Neuron (in vitro differentiated cells): ENCODE measurements at regions not wholly inside any gene's neighbourhood (a gene's known extent, or its start where the extent isn't known, plus 50 kb on each side); places are given as distances from the start of the nearest gene placed in this dataset.
A peak's percentile ranks its signal among the peaks of the same experiment; 100 is the strongest.

Experiments
- H2AFZ ChIP-seq: one replicate; pipeline ENCODE4 v1.6.1; 2013; ENCODE audit warnings: low read depth, mild to moderate bottlenecking, inconsistent platforms, low read length, moderate library complexity
- H3K27me3 ChIP-seq: one replicate; pipeline ENCODE4 v1.6.1; 2013; ENCODE audit warnings: low read length; ENCODE audit not compliant: insufficient read depth
- H3K36me3 ChIP-seq: one replicate; pipeline ENCODE4 v1.6.1; 2013; ENCODE audit warnings: low read length; ENCODE audit not compliant: insufficient read depth
- H3K4me1 ChIP-seq: one replicate; pipeline ENCODE4 v1.6.1; 2013; ENCODE audit warnings: low read length; ENCODE audit not compliant: insufficient read depth
- H3K4me3 ChIP-seq: 2 replicates; pipeline ENCODE4 v1.5.1; 2013; ENCODE audit warnings: mild to moderate bottlenecking, low read length, moderate library complexity
- H3K9me3 ChIP-seq: one replicate; pipeline ENCODE4 v1.6.1; 2013; ENCODE audit warnings: low read length

DNA sequence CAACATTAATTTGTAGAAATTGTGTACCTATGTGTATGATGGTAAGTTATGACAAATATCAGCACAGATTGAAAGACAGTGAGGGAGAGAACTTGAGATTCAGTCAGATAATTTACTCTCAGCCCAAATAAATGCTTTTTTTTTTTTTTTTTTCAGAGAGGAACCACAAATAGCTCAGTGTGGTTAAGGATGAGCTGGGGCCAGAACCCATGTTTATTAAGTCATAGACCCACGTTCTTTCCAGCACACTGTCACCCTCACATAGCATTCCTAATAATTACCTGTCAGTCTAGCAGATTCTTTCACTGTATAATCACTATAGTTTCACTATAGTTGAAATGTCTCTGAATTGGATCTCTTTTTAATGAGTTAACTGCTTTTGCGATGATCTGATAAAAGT is 246.1 kb downstream of the ZIC1 start:
- Histone ChIP-seq H3K4me3 (no peak overlapping the region), H3K9me3 (no peaks in the 10 kb centered on the region), H3K27me3 (no peaks in the 10 kb centered on the region), H3K4me1 (no peaks in the 10 kb centered on the region), H3K36me3 (no peaks in the 10 kb centered on the region), H2AFZ (no peak overlapping the region)

DNA sequence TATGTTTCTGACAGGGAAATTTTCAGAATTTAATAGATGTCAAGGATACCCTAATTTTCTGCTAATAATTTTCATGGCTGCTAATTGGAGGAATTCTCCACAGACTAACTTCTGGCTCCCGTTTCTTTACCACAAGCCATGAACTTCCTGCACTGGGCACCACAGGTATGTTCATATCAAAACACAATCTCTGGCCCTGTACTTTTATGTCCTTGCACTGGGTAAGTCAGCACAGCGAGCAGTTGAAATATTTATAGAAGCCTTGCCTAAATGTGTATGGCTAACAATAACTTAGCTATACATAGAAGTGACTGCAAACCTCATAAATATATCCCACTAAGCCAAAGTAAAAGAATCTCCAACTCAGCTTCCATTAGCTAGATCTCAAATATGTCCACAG is 246.9 kb downstream of the ZIC1 start:
- H2AFZ ChIP-seq, result no peak overlapping the region
- H3K9me3 ChIP-seq, result no peaks in the 10 kb centered on the region
- H3K4me3 ChIP-seq, result no peak overlapping the region
- no peaks in the 10 kb centered on the region for H3K4me1 ChIP-seq
- no peaks in the 10 kb centered on the region for H3K36me3 ChIP-seq
- H3K27me3 ChIP-seq, result no peaks in the 10 kb centered on the region

DNA sequence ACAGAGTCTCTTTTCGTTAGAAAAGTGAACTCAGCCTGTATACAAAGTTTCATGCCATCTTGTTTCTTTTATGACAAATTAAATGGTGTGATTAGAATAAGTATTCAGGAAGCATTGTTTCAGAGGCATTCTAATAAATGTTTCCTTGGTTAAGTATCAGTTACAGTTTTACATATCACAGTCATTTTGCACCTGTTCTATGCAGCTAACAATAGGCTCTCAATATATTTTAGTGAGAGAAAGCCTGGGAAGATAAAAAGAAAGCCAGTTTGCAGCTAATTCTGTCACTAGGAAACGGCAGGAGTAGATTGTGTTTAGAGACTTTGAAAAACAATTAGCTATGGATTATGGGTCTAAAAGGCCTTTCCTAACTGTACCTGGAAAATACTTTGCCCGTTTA is 252.8 kb downstream of the ZIC1 start:
- Histone ChIP-seq H2AFZ (no peak overlapping the region), H3K4me3 (no peak overlapping the region), H3K9me3 (no peaks in the 10 kb centered on the region), H3K36me3 (no peaks in the 10 kb centered on the region), H3K27me3 (no peaks in the 10 kb centered on the region), H3K4me1 (no peaks in the 10 kb centered on the region)

DNA sequence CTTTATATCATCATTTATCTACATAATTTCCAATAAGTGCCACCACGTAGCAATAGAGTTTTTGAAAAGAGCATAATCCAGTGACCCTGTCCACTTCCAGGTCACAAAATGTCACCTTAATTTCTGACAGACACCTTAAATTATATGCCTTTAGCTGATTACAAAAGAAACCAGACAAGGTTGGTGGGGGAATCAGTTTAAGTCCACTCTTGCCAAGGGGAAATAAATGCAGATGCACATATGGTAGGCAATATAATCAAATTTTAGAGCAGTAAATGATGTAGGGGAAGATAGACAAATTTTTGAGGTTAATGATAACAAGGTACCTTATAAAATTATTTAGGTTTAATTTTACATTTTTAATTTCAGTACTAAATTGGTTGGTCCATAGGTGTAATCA is 253.5 kb downstream of the ZIC1 start:
- no peaks in the 10 kb centered on the region for H3K27me3 ChIP-seq
- H3K4me1 ChIP-seq, result no peaks in the 10 kb centered on the region
- H3K9me3 ChIP-seq, result no peaks in the 10 kb centered on the region
- H3K36me3 ChIP-seq, result no peaks in the 10 kb centered on the region
- H3K4me3 ChIP-seq, result no peak overlapping the region
- H2AFZ ChIP-seq, result no peak overlapping the region

DNA sequence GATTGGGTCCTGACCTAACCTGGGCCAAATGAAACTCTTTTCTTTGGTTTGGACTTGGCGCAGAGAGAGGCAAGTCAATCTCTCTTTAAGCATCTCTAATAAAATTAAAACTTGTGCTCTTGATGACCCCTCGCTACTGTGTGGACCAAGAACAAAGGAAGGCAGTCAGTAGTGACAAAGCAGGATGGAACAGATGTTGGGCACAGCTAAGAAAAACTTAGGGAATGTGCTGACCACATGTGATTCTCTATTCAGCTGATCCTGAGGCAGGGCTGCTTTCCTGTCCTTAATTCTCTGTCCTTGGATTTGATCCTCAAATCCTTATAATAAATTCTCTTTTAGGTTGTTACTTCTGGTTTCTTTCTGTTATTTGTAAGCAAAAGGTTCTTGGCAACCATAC is 259.9 kb downstream of the ZIC1 start:
- Histone ChIP-seq H3K27me3 (no peaks in the 10 kb centered on the region), H3K4me3 (no peak overlapping the region), H3K9me3 (no peaks in the 10 kb centered on the region), H3K36me3 (no peaks in the 10 kb centered on the region), H2AFZ (no peak overlapping the region), H3K4me1 (peaks cover 4% of the 10 kb centered on the region)

DNA sequence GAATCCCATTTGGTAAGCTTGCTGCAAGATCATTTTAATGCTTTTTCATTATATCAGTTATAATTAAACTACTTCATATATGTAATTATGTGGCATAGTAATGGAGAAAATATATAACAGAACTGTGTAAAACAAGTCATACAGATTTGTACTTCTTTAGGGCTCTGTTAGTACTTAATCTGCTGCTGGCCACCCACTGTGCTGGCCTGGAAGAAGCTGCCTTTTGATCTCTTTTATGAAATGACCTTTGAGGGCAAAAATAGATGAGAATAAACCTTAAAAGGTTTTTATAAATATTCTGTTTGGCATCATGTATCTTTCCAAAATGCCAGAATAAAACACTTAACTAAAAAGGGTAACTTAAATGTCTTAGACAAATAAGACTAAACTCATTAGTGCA is 262.9 kb downstream of the ZIC1 start:
- Histone ChIP-seq H3K36me3 (no peaks in the 10 kb centered on the region), H3K9me3 (no peaks in the 10 kb centered on the region), H2AFZ (no peak overlapping the region), H3K4me3 (no peak overlapping the region), H3K4me1 (peaks cover 4% of the 10 kb centered on the region), H3K27me3 (no peaks in the 10 kb centered on the region)

DNA sequence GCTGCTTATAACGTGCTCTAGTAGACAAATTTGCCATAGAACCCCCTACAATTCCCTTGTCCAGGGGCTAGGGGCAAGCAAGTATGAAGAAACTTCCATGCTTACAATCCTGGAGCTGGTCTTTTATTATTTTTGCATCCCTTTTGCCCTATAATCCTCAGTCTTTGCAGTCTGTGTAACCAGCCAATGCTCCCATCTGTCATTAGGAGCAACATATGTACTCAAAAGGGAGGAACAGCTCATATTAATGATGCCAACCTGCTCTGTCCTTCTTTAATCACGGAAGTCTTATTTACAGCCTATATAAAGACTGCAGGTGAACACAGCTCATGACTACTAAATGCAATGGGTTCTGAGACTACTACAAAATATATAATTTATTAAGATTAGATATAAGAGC is 263.3 kb downstream of the ZIC1 start:
- Histone ChIP-seq H2AFZ (no peak overlapping the region), H3K9me3 (no peaks in the 10 kb centered on the region), H3K4me3 (no peak overlapping the region), H3K4me1 (peaks cover 4% of the 10 kb centered on the region), H3K27me3 (no peaks in the 10 kb centered on the region), H3K36me3 (no peaks in the 10 kb centered on the region)

DNA sequence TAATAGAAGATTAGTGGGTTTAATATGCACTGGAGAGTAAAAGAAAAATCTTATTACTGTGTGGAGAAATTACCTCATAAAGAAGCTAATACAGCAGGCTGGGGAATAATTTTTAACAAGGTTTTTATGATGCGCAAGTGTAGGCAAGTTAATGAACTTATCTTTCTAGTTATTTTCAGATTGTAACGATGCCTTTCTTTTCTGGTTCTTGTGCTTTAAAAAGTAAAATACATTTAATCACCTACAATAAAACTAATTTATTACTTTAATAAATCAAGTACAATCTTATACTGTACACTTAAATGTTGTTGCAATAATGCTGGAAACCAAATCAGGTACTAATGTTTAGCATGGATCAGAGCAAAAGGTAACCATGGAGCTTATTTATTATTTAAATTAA is 266.6 kb downstream of the ZIC1 start:
- no peak overlapping the region for H3K4me3 ChIP-seq
- H3K9me3 ChIP-seq, result no peaks in the 10 kb centered on the region
- no peaks in the 10 kb centered on the region for H3K36me3 ChIP-seq
- no peak overlapping the region for H2AFZ ChIP-seq
- no peaks in the 10 kb centered on the region for H3K27me3 ChIP-seq
- H3K4me1 ChIP-seq, result no peaks in the 10 kb centered on the region

DNA sequence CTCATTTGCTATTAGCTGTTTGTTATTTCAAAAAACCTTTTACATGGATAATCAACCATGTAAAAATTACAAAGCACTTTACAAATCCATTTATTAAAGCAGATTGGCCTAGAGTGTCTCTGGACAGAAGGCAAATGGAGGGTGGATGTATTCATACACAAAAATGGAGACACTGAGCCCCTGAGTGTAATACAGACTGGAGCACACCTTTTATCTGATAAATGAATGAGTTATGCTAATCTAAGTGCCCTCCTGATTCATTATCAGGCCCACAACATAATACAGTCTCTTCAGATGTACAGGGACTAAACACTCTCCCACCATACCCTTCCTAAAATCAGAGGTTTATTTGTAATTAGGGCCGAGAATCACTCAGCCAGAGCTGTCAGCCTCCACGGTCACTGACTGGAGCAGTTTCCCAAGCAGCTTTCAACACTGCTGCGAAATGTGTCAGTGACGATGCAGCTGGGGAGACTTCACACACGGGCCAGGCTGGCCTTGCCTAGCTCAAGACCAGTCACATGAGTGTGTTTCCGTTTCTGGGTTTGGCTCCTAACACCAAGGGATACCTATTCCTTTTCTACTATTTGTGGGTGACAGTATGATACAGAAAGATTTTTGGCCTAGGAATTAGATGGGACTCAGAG is 271.8 kb downstream of the ZIC1 start:
- H3K27me3 ChIP-seq, result no peaks in the 10 kb centered on the region
- no peaks in the 10 kb centered on the region for H3K36me3 ChIP-seq
- peak overlapping the region; percentile 40 for H2AFZ ChIP-seq
- peak overlapping the region; percentile 38 for H3K4me3 ChIP-seq
- H3K4me1 ChIP-seq, result peaks cover 3% of the 10 kb centered on the region
- H3K9me3 ChIP-seq, result no peaks in the 10 kb centered on the region

DNA sequence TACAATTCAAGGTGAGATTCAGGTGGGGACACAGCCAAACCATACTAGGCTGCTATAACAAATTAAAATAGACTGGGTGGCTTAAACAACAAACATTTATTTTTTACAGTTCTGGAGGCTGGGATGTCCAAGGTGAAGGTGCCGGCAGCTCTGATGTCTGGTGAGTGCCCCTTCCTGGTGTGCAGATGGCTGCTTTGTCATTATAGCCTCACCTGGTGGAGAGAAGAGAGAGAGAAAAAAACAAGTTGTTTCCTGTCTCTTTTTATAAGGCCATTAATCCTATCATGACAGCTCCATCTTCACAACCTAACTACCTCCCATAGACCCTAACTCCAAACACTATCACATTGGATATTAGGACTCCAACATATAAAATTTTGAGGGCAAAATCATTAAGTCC is 279.7 kb downstream of the ZIC1 start:
- Histone ChIP-seq H3K4me1 (no peaks in the 10 kb centered on the region), H3K27me3 (no peaks in the 10 kb centered on the region), H3K4me3 (no peak overlapping the region), H2AFZ (no peak overlapping the region), H3K36me3 (no peaks in the 10 kb centered on the region), H3K9me3 (no peaks in the 10 kb centered on the region)

DNA sequence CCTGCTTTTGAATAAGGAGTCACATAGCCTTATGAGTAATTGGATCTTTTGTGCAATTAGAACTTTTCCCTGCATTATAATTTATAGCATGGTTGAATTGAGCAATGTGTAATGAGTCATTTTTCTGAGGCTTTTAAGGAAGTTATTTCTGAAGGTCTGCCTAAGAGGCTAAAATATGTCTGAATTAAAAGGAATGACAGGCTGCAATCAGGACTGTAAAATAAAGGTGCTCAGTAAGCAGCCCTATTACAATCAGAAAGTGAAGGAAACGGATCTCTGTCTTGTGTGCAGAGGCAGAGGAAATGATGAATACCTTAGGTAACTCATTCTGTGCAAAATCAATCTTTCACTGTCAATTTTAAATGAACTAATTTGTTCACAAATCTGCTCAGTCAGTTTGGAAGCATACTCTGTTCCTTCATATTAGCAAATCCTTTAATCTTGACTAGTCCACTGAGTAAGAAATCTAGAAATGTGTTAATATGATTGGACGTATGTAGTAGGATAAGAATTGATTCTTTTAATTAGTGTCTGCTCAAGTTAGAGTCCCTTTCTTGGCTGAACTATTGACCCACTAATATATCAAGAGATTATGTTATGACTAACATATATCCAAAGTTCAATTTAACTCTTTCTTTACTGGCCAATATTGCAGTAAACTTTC is 290.1 kb downstream of the ZIC1 start:
- Histone ChIP-seq H3K4me3 (no peak overlapping the region), H3K4me1 (no peaks in the 10 kb centered on the region)

DNA sequence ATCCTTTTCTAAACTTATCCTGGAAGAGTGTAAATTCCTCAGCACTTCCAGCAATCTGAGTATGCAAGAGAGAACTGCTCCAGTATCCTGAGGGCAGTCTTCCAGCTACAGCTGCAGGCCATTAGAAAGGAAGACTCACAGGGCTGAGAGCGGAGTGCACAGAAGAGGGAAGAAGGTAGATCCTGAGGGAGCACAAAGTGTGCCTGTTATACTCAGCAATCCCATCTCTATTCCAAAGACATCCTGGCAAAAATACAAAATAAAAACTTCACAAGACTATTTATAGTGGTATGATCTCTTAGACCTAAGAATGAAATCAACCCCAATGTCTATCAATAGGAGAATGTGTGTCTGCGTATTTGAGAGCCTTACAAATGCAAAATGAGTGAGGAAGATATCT is 292.0 kb downstream of the ZIC1 start:
- Histone ChIP-seq H2AFZ (no peak overlapping the region), H3K27me3 (no peaks in the 10 kb centered on the region), H3K4me3 (no peak overlapping the region), H3K36me3 (no peaks in the 10 kb centered on the region), H3K9me3 (no peaks in the 10 kb centered on the region), H3K4me1 (no peaks in the 10 kb centered on the region)

More for the DNA sequence above, 290.1 kb downstream of the ZIC1 start:
- no peaks in the 10 kb centered on the region for H3K36me3 ChIP-seq
- H3K9me3 ChIP-seq, result no peaks in the 10 kb centered on the region
- no peak overlapping the region for H2AFZ ChIP-seq
- no peaks in the 10 kb centered on the region for H3K27me3 ChIP-seq

DNA sequence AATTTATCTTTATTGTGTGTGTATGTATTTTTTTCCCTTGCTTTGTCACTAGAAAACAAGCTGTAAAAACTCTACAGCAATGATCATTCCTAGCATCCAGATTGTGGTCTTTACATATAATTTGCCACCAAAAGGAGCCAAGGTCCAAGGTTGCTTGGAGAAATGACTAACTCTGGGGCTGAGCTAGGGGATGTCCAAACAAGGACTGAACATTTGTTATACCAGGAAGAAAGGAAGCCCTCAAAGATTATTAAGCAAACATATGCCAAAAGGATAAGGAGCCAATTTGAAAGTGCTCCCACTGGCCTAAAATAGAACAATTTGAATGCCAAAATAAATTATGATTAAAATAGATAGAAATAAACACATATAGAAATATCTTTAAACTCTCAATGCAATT is 293.3 kb downstream of the ZIC1 start:
- no peak overlapping the region for H3K4me3 ChIP-seq
- H2AFZ ChIP-seq, result no peak overlapping the region
- H3K27me3 ChIP-seq, result no peaks in the 10 kb centered on the region
- no peaks in the 10 kb centered on the region for H3K9me3 ChIP-seq
- no peaks in the 10 kb centered on the region for H3K4me1 ChIP-seq
- H3K36me3 ChIP-seq, result no peaks in the 10 kb centered on the region

DNA sequence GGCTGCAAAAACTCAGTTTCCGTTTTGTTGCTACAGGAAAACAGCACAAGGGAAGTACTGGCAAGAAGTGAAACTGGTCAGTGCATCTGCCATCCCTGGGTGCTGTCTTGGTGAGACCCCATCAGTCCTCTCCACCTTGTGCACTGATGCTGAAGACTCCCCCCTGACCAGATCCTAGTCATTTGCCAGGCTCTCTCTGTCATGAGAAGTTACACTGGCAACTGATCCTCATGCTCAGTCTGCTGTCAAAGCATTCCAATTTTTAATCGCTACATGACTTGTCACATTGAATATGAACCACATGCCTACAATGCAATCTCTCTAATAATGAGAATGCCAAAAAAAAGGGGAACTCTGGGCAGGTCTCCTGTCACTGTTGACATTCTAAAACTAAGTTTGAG is 296.5 kb downstream of the ZIC1 start:
- Histone ChIP-seq H3K27me3 (no peaks in the 10 kb centered on the region), H3K36me3 (no peaks in the 10 kb centered on the region), H3K4me1 (no peaks in the 10 kb centered on the region), H2AFZ (no peak overlapping the region), H3K4me3 (no peak overlapping the region), H3K9me3 (no peaks in the 10 kb centered on the region)
